ENCODE measurements at regions not wholly inside any gene's neighbourhood (a gene's known extent, or its start where the extent isn't known, plus 50 kb on each side); places are given as distances from the start of the nearest gene placed in this dataset.

GRCh38 chr1:234944439-234945344 is 183.9 kb downstream of the TOMM20 start:
- TF ChIP-seq, protein P1, sequence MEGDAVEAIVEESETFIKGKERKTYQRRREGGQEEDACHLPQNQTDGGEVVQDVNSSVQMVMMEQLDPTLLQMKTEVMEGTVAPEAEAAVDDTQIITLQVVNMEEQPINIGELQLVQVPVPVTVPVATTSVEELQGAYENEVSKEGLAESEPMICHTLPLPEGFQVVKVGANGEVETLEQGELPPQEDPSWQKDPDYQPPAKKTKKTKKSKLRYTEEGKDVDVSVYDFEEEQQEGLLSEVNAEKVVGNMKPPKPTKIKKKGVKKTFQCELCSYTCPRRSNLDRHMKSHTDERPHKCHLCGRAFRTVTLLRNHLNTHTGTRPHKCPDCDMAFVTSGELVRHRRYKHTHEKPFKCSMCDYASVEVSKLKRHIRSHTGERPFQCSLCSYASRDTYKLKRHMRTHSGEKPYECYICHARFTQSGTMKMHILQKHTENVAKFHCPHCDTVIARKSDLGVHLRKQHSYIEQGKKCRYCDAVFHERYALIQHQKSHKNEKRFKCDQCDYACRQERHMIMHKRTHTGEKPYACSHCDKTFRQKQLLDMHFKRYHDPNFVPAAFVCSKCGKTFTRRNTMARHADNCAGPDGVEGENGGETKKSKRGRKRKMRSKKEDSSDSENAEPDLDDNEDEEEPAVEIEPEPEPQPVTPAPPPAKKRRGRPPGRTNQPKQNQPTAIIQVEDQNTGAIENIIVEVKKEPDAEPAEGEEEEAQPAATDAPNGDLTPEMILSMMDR (IDR thresholded peaks at IDR 0.05; ENCODE audit: low read depth, low read length, missing control alignments): no peak
- H3K4me3 ChIP-seq (ENCODE audit: low read depth, low read length): no peak overlapping the region
- DNase-seq (ENCODE audit: low read depth): no peak

DNA sequence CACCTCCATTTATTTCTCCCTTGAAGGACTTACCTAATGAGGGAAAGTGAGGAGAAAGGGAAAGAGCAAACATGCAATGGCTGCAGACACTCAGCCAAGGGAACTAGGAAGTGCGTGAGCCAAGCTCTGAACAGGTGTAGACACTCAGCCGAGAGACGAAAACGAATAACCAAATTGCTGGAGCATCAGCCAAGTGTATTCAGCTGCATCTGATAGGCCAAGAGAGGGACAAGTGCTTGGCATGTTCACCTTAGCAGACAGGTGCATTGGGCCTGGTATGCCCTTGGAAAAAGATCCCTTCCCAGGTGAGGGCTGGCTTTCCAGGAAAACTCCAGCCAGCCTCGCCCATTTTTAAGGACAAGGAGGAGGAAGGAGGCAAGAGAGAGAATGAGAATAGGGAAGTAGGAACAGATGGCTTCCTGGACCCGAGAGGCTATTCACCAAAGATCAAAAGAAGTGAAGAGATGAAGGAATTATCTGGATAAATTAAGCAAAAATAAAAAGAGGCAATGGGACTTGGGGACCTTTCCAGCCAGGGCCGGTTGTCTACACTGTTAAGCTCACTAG is 184.7 kb downstream of the TOMM20 start:
- DNase-seq (ENCODE audit: low read depth): no peak
- TF ChIP-seq, protein P1 (IDR thresholded peaks at IDR 0.05; ENCODE audit: low read depth, low read length, missing control alignments): no peak
- H3K4me3 ChIP-seq (ENCODE audit: low read depth, low read length): no peak overlapping the region

DNA sequence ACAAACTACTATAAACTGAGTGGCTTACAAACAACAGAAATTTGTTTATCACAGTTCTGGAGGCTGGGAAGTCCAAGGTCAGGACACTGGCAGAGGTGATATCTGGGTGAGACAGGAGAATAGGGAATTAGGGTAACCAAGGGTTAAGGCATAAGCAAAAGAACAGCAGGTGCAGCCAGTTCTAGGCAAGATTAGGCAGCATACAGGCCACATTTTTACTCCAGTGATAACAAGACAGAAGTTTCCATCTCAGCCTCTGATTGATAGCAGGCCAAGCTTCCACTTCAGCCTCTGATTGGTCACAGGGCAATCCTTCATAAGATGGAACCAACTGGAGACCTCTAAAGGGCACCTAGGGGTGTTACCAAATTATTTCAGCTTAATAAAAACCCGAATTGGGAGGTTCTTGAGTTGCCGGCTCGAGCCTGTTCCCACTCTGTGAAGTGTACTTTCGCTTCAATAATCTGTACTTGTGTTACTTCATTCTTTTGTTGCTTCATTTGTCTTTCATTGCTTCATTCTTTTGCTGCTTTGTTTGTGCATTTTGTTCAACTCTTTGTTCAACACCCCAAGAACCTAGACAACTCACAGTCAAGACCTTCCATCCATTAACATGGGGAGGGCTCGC is 185.6 kb downstream of the TOMM20 start:
- no peak for DNase-seq (ENCODE audit: low read depth)
- TF ChIP-seq, protein P1 (IDR thresholded peaks at IDR 0.05; ENCODE audit: low read depth, low read length, missing control alignments): no peak
- no peak overlapping the region for H3K4me3 ChIP-seq (ENCODE audit: low read depth, low read length)

DNA sequence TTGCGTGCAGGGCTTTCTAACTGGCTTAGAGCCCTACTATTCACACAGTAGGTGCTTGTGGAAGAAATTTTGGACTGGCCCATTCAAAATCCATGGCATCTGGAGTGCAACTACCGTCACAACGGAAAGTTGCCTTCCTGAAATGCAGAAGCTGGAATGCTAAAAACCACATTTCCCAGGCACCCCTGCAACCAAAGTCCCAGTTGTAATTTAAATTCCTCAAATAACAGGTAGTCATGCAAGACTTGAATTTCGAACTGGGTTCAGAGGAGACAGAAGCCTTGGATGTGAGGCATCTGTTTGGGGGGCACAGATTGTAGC is 186.7 kb downstream of the TOMM20 start:
- TF ChIP-seq, protein P1 (IDR thresholded peaks at IDR 0.05; ENCODE audit: low read depth, low read length, missing control alignments): no peak
- H3K4me3 ChIP-seq (ENCODE audit: low read depth, low read length): no peak overlapping the region
- no peak for DNase-seq (ENCODE audit: low read depth)

GRCh38 chr1:234941321-234942011 is 187.2 kb downstream of the TOMM20 start:
- TF ChIP-seq, protein P1 (IDR thresholded peaks at IDR 0.05; ENCODE audit: low read depth, low read length, missing control alignments): no peak
- DNase-seq (ENCODE audit: low read depth): no peak

GRCh38 chr1:234940841-234941240 is 187.8 kb downstream of the TOMM20 start:
- TF ChIP-seq, protein P1 (IDR thresholded peaks at IDR 0.05; ENCODE audit: low read depth, low read length, missing control alignments): no peak
- no peak for DNase-seq (ENCODE audit: low read depth)
- no peak overlapping the region for H3K4me3 ChIP-seq (ENCODE audit: low read depth, low read length)

More at GRCh38 chr1:234941321-234942011, 187.2 kb downstream of the TOMM20 start:
- no peak overlapping the region for H3K4me3 ChIP-seq (ENCODE audit: low read depth, low read length)

Measured in GM12864 (cell line).